GM10248 (cell line): ENCODE measurements at regions not wholly inside any gene's neighbourhood (a gene's known extent, or its start where the extent isn't known, plus 50 kb on each side); places are given as distances from the start of the nearest gene placed in this dataset.

Source experiments
- CTCF ChIA-PET: fragments of 300-600 bp; sonication (Branson Sonifier 250); formaldehyde crosslinking; extraction: SDS; loops from one replicate; lab custom pipeline; 2021; ENCODE audit warnings: antibody characterized with exemption; lab: Yijun Ruan, JAX
- POLR2A ChIA-PET: fragments of 350-650 bp; sonication (Branson Sonifier 250); formaldehyde crosslinking; extraction: SDS; loops from one replicate; lab custom pipeline; 2020; ENCODE audit warnings: antibody characterized with exemption; lab: Yijun Ruan, JAX
- DNase-seq: peaks from one replicate; pipeline ENCODE4 v3.0.0; 2012; ENCODE audit errors: extremely low spot score
- TF ChIP-seq, protein P1 (sequence below): IDR thresholded peaks from 2 replicates; pipeline ENCODE4 v1.5.1; 2012; ENCODE audit warnings: mild to moderate bottlenecking, low read depth; ENCODE audit errors: extremely low read depth, missing control alignments, control extremely low read depth

DNA sequence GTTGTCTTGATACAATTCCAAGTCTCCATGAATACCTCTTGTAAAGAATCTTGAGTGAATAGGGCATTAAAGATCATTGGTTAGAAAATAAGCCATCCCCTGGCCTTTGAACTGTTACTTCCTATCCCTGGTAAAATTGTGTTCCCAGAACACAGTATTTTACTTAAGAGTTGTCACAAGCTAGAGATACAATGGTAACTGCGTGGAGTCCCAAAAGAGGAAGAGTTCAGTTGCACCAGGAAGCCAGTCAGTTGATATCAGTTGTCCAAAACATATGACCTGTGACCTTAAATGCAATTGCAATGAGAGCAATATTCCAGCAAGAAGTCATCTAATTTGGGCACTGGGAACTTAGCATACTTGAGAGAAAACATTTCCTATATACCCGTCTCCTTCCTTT lies 117.3 kb downstream of the NEDD1 start:
- CTCF ChIA-PET, result interaction anchor here (1.2 kb wide), 1 partner anchor 27 kb away, joined by 3 read pairs; no protein-coding TSS in a partner anchor
- TF ChIP-seq, protein P1, sequence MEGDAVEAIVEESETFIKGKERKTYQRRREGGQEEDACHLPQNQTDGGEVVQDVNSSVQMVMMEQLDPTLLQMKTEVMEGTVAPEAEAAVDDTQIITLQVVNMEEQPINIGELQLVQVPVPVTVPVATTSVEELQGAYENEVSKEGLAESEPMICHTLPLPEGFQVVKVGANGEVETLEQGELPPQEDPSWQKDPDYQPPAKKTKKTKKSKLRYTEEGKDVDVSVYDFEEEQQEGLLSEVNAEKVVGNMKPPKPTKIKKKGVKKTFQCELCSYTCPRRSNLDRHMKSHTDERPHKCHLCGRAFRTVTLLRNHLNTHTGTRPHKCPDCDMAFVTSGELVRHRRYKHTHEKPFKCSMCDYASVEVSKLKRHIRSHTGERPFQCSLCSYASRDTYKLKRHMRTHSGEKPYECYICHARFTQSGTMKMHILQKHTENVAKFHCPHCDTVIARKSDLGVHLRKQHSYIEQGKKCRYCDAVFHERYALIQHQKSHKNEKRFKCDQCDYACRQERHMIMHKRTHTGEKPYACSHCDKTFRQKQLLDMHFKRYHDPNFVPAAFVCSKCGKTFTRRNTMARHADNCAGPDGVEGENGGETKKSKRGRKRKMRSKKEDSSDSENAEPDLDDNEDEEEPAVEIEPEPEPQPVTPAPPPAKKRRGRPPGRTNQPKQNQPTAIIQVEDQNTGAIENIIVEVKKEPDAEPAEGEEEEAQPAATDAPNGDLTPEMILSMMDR, result no peak
- DNase-seq, result no peak
- POLR2A ChIA-PET, result no interaction called here

DNA sequence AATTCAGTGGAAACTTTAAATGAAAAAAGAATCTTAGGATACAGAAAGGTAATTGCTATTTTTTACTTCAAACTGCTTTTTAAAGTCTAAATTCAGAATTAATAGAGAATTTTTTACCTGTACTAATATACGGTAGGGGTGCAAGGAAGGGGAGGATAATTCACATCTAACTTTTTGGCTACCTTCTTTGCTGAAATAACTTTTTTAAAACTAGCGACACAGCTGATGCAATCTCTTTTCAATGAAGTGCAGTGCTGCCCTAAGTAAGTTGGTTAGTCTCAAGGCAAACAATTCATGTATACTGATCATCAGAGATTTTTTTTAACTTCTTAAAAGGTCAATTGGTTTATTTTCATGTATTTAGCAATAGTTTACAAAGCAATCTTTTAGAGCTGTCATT lies 119.8 kb downstream of the NEDD1 start:
- ChIA-PET POLR2A (no interaction called here), CTCF (no interaction called here)
- DNase-seq, result no peak
- TF ChIP-seq, protein P1, result no peak

DNA sequence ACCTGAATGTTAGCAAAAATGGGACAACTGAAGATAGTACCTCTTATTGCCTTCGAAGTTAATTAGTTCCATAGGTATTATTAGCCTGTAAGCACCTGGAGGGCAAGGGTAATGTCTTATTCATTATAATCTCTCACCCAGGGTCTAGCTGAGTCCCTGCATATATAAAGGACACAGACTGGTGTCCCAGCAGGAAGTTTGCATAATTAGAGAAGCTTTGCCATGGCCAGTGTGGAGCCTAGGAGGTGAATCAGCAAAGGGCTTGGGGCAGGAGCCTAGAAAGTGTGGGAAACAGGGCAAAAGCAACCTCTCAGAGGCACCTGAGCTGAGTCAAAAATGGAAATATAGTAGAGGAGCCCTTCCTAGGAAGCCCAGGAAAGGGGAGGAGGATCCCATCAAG lies 120.4 kb downstream of the NEDD1 start:
- POLR2A ChIA-PET, result no interaction called here
- TF ChIP-seq, protein P1, result no peak
- no peak for DNase-seq
- CTCF ChIA-PET, result no interaction called here

DNA sequence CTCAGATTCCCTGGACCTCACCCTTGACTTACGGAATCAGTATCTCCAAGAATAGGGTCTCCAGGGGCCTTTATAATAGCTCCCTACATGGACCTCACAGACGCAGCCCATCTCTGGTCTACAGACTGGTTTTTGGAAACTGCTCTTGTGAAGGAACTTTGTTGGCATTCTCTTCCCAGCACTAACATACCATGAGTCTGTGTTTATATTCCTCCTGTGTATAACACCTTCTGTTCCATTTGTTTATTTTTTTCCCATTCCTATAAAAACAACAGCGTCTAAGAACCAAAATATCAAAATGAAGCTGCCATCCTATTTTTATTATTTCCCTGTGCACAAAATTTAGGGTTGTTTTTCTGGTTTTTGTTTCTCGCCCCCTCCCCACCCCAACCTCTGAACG lies 131.1 kb downstream of the NEDD1 start:
- POLR2A ChIA-PET, result no interaction called here
- DNase-seq, result no peak
- CTCF ChIA-PET, result no interaction called here
- TF ChIP-seq, protein P1, result no peak

DNA sequence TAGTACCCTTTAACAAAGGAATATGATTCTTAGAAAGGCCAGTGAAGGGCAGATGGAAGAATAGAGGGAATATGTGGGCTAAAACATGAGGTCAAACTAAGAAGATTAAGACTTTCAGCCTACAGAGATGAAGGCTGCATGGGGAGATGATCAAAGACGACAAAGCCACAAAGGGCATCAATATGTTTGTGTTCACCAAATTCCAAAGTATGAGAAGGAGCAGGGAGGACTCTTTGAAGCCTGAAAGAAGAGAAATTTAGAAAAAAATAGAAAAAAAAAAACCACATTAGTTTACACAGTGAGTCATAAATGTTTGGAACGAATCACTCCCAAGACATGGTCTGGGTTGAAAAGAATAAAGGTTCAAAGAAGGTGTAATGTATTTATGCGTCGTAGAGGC lies 131.8 kb downstream of the NEDD1 start:
- no peak for DNase-seq
- TF ChIP-seq, protein P1, result no peak
- ChIA-PET POLR2A (no interaction called here), CTCF (no interaction called here)

DNA sequence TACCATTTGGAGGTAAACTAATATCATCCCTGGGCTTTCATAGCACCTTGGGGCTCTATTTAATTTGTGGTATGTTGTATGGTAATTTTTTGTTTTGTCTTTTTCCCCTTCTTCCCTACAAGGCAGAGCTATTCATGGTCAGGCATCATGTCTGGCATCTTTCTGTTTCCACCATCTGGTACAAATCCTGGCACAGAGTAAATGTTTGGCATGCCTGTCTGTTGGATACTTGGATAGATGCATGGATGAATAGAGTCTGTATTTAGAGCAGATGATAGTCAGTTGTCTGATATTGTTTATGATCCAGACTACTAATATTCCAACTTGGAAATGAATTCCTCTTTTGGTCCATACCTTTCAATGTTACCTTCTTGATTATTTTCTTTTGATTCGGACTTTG lies 139.8 kb downstream of the NEDD1 start:
- ChIA-PET POLR2A (no interaction called here), CTCF (no interaction called here)
- DNase-seq, result no peak
- TF ChIP-seq, protein P1, result no peak

DNA sequence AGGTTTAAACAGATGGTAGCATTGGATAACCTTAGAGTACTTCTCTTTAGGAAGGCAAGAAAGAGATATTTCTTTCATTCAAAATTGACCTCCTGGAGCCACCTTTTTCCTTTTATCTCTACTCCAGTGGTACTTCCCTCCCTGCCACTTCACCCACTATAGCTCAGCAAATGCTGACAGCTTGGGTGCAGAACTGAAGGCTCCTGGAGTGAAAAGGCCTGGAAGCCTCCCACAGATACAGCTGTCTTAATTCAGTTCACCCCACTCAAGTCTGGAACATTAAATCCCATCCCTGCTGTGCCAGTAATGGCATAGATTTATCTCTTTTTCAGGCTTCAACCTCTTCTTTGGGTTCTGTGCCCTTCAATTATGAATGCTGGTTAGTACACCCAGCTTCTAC lies 140.3 kb downstream of the NEDD1 start:
- ChIA-PET CTCF (no interaction called here), POLR2A (no interaction called here)
- TF ChIP-seq, protein P1, result no peak
- DNase-seq, result no peak
